ENCODE measurements at regions not wholly inside any gene's neighbourhood (a gene's known extent, or its start where the extent isn't known, plus 50 kb on each side); places are given as distances from the start of the nearest gene placed in this dataset.
A peak's percentile ranks its signal among the peaks of the same experiment; 100 is the strongest.
"Not testable (repeated sequence)": the region's sequence is repeated elsewhere in the genome, so short reads cannot be mapped to it uniquely, and the experiment has no call there.

DNA sequence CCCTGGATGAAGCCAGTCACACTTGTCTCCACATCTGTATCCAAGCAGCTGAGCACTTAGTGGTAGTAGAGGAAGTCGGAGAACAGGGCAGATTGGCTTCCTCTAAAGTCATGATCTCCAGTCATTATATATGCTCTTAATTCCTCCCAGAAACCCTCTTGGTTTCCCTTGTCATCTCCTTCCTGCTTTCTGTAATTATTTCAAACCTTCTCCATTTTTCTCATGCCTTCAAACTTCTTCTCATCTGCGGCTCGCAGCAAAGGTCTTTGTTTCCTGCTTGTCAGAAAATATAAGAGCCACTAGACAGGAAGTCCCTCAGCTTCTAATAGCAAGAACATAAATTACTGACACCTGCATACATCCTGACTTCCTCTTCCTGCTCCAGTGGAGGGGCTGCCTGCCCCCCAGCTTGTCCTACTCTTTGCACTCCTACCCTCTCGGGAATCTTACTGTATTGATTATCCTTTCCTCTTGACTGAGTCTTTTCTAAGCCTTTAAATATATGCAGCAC lies 124.6 kb upstream of the NGF start:
- no peak overlapping the region; the same call in 1 of the 2 replicates for H3K4me3 ChIP-seq (ENCODE audit: low read length)
- DNase-seq (ENCODE audit: low read depth, low spot score), result peak; percentile 73

DNA sequence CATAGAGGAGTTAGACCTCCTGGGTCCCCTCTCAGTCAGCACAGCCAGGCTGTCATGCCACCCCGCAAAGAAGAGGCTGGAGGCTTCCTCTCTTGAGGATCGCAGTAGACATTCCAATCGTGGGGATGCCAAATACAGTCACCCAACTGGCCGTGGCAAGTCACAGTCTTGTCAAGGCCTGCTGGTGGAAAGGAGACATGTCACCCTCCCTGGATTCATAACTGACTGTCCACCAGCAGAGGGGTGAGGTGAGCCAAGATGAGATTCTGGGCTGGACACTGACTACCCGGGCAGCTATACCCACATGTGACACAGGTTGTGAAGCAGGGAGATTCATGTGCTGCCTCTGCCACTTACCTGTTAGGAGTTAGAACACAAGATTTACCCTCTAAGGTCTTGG lies 123.5 kb upstream of the NGF start:
- no peak overlapping the region for H3K4me3 ChIP-seq (ENCODE audit: low read length)
- DNase-seq (ENCODE audit: low read depth, low spot score), result no peak

DNA sequence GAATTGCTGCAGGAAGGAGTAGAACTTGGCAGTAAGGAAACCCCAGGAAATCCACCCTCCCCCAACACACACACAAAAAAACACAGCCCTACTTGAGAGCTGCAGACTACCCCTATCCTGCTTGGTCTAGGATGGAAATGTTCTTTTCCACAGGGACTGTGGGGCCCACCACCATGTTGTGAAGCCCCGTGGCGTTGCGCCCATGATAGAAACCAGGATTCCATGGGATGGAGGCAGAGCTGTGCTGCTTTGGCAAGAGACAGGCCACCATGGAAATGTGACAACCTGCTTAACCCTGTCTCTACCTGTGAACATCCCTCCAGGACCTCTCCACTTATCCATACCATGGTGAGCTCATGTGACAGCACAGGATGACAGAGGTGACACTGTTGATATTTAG lies 121.1 kb upstream of the NGF start:
- no peak for DNase-seq (ENCODE audit: low read depth, low spot score)
- H3K4me3 ChIP-seq (ENCODE audit: low read length), result no peak overlapping the region

DNA sequence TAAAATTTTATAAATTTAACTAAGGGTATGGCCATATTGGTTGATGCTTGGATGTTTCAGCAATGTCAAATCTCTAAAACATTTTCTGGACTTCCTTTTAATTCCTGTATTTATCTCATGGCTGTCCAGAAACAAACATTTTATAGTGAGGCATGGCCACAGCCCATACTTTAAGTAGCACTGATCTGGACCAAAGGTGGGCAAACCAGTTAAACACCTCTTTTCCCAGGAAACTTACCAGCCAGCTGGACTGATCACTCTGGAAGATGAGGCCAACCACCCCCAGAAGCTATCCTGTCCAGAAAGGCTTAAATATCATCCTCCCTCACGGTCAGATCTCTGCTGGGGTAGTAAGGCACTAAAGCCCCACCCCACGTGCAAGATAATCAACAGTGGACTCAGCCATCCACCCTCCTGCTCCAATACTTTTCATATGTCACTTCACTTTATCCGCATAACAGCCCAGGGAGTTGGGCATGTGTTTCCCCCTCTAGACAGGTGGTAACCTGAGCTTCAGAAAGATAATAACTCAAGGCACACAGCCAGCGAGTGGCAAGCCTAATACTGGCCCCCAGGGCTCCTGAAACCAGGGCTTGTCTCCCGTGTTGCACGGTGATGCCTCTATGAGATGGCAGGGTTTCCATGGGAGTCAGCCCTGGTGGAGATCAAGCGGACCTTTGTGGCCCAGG lies 120.5 kb upstream of the NGF start:
- DNase-seq (ENCODE audit: low read depth, low spot score), result no peak
- no peak overlapping the region for H3K4me3 ChIP-seq (ENCODE audit: low read length)

DNA sequence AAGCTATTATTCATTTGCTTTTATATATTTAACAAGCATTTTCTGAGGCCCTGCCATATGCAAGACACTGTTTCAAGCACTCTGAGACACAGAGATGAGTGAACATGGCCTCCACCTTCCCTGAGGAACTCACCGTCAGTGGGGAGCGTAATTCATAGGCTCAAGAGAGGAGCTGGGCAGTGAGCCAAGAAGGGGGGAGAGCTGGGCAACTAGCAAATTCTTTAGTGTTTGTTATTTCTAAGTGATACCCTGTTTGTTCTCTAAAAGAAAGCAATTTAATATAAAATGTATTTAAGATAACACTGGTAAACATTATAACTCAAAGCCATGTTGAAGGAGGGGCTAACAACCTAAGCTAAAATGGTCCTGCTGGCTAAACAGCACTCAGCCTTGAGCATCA lies 119.2 kb upstream of the NGF start:
- no peak for DNase-seq (ENCODE audit: low read depth, low spot score)
- no peak overlapping the region for H3K4me3 ChIP-seq (ENCODE audit: low read length)

DNA sequence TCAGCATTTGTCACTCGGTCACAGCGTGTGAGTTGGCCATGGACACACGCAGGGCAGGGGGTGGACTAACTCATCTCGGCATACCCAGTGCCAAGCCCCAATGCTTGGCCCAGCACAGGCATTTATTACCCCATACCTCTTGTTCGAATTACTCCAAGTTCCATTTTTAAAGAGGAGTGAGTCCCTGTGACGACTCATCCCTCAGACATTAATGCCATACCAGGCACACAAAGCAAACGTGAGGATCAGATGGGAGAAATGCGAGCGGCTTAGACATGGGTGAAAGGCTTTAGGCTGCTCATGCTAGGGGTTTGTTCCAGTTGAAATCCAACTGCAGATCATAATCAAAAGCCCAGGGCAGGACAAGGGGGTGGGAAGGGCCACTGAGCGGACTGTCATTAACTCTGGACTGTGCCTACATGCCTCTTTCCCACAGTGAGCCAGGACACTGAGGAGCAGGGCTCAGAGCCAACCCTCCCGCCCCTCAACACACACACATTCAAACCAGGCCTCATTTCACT lies 118.5 kb upstream of the NGF start:
- no peak for DNase-seq (ENCODE audit: low read depth, low spot score)
- H3K4me3 ChIP-seq (ENCODE audit: low read length), result no peak overlapping the region

DNA sequence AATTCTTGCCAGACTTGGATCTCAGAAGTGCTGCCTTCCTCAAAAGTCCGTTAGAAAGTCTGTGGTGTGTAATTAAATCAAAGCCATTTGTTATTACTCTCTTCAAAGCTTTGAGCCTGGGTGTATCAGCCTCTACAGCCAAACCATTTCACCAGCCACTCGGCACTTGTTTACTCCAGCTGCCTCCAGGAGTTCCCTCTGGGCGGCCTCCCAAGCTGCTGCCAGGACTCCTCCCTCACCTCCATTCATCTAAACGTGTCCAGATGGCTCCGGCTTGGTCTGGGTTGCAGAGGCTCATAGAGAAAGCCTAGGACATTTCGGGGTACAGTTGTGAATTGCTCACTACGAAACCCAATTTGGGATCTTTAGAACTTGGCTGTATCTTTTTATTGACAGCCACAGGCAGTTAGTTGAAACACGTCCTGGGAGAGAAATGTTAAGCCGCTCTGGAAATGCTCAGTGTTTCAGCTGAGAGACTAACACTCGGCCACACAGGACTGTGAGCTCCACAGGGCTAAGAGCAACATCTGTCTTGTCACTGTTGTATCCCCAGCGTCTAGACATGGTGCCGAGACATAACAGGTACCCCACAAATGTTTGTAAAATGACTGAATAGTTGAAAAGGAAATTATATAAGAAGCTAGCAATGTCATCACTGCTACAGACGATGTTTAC lies 116.9 kb upstream of the NGF start:
- H3K4me3 ChIP-seq (ENCODE audit: low read length), result no peak overlapping the region
- DNase-seq (ENCODE audit: low read depth, low spot score), result no peak

DNA sequence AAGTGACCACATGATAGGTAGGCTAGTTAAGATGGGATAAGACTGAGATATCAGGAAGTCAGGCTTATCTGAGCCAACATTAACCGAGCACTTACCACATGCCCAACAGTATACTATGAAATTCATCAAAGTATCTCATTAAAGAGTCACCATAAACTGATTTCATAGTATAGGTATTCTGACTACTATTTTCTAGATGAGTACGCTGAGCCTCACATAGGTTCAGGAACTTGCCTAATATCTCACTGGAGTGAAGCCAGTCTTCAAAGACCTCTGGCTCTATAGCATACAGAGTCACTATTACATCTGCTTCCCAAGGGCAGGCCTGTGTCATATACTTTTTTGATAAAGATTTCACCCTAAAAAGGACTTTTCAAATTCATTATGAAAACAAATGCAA lies 115.6 kb upstream of the NGF start:
- H3K4me3 ChIP-seq (ENCODE audit: low read length), result no peak overlapping the region
- DNase-seq (ENCODE audit: low read depth, low spot score), result no peak

DNA sequence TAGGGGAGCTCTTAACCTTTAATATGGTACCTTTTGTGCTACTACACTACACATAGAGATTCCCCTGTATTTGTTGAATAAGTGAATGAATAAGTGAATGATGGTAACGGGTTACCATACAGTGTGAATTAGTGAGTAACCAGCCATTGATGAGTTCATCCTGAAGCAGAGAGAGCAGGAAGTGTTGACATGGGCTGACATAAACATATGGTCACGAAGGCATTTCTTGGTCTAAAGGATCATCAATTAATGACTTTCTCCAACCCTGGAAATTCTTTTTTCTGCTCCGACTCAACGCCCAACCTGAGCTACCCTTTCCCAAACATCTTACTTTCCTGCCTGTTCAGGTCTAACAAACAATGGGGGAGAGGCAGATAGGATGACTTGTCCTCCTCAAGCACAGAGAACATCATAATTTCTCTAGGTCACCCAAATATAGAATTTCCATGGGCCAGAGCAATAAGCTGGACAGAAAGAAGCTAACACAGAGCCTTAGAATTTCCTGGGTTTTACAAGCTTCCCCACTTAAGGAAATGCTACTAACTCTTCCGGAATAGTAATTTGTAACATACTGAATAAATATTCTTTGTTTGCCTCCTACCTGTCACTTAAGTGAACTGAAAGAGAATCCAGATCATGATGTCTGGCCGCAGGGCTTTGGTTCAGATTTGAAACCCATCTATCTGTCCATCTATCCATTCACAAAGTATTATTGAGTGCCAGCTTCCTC lies 114.7 kb upstream of the NGF start:
- no peak for DNase-seq (ENCODE audit: low read depth, low spot score)
- no peak overlapping the region for H3K4me3 ChIP-seq (ENCODE audit: low read length)

DNA sequence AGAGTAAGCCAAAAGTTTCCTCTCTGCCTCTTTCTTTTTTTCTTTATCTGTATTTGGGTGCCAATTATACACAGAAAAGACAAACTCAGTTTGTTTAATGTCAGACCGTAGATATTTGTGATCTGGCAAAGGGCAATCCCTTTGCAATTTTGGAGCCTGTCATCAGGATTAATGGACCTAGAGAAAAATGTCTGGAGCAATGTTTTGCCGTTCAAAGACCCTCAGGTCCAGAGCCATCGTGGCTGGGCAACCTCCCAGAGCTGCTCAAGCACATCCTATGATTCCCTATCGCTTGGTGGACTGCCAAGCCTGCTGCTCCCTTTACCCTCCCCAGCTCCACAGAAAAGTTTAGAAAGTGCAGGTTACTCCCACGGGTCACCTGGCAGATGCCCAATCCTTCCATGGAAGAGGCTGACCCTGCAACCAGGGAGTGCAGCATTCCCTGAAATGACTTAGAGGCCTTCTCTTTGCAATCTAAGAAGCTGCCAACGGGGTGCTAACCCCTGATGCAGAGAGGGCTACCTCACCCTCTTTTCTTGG lies 112.5 kb upstream of the NGF start:
- no peak overlapping the region for H3K4me3 ChIP-seq (ENCODE audit: low read length)
- no peak for DNase-seq (ENCODE audit: low read depth, low spot score)

DNA sequence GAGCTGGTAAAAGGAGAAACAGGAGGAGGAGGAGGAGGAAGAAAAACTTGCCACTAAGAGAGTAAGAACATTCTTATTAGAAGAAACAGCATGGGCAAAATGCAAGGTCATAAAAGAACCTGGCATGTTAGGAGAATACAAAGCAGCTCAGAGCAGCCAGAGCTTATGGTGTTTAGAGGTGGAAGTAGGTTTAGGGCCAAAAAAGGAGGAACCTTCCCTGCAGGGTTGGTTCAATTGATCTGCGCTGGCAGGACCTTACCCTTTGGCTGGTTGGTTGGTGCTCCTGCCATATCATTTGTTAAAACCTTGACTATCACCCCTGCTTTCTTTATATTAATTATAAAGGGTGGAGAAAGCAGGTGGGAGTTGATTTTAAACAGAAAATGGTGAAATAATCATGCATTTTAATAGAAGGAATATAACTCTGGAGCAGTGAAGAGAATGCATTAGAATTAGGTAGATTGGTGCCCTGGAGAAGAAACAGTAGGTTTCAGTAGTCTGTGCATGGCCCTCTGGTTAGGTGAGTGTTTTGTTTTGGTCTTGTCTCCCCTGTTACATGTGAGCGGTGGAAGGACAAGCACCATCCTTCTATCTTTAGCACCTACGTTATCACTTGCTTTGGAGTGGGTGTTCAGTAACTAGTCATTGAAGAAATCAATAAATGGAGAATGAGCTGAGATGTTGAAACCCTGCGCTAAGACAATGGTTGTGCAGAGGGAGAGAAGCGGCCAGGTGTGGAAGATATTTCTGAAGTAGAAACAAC lies 110.4 kb upstream of the NGF start:
- DNase-seq (ENCODE audit: low read depth, low spot score), result no peak

DNA sequence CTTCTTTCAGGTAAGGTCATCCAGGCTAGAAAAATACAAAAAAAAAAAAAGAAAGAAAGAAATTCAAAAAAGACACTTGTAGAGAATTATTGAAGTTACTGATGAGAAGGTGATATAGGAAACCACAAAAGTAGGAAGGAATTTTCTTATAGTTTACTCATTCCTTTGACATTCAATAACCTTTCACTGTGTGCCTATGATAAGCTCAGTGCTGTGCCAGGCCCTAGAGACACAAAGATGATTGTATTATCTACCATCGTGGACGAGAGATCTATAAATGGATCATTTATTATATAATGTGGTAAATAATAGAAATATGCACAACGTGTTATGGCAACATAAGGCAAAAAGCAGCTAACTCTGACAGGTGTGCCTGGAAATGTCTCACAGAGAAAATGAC lies 109.6 kb upstream of the NGF start:
- H3K4me3 ChIP-seq (ENCODE audit: low read length), result no peak overlapping the region
- DNase-seq (ENCODE audit: low read depth, low spot score), result no peak

More for the DNA sequence above, 110.4 kb upstream of the NGF start:
- H3K4me3 ChIP-seq (ENCODE audit: low read length), result no peak overlapping the region

DNA sequence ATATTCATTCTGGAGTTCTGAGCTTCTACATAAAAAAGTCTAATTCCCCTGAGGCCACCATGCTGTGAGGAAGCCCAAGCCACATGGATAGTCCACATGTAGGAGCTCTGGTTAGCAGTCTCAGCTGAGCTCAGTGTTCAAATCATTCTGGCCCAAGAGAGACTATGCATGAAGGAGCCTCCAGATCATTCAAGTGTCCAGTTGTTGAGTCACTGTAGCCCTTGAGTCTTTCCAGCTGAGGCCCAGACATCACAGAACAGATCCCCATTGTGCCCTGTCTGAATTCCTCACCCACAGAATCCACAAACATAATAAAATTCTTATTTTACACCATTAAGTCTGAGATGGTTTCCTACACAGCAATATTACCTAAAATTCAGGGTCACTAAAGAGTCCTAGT lies 107.0 kb upstream of the NGF start:
- DNase-seq (ENCODE audit: low read depth, low spot score), result no peak
- H3K4me3 ChIP-seq (ENCODE audit: low read length), result no peak overlapping the region

DNA sequence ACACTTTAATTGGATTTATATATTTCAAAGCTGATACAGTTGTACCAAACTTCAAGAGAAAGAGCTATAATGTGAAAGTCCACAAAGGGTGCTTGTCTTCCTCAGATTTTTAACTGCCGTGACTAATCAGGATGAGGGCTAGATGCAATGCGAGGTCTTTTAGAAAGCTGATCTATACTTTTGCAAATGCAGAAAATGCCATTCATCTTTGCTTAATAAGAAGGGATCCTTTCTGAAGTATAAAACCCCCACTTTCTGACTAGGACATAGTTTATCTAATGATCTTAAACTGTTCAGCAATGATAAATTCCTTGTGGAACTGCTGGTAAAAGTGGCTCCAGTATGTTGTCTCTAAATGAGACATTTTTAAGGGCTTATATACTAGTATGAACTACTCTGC lies 102.7 kb upstream of the NGF start:
- no peak for DNase-seq (ENCODE audit: low read depth, low spot score)
- no peak overlapping the region for H3K4me3 ChIP-seq (ENCODE audit: low read length)

DNA sequence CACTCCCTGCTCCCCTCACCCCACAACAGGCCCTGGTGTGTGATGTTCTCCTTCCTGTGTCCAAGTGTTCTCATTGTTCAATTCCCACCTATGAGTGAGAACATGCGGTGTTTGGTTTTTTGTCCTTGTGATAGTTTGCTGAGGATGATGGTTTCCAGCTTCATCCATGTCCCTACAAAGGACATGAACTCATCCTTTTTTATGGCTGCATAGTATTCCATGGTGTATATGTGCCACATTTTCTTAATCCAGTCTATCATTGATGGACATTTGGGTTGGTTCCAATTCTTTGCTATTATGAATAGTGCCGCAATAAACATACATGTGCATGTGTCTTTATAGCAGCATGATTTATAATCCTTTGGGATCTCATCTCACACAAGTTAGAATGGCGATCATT lies 101.5 kb upstream of the NGF start:
- H3K4me3 ChIP-seq (ENCODE audit: low read length); DNase-seq (ENCODE audit: low read depth, low spot score): not testable (repeated sequence)

DNA sequence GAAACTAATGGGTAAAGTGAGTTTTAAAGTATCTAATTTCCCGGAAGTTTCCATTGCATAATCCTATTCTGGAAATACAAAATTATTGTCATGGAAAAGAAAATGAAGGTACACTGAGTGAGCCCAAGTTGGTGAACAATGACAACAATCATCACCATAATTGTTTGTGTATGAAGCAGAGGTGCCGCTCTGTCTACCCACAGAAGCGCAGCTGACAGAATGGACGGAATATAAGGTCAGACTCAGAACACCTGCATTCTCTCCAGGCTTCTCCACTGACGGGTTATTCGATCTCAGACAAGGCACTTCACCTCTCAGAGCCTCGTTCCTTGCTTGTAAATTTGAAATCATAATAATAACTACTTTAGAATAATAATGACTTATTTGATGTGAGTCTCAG lies 99.1 kb upstream of the NGF start:
- H3K4me3 ChIP-seq (ENCODE audit: low read length), result no peak overlapping the region
- DNase-seq (ENCODE audit: low read depth, low spot score), result no peak

DNA sequence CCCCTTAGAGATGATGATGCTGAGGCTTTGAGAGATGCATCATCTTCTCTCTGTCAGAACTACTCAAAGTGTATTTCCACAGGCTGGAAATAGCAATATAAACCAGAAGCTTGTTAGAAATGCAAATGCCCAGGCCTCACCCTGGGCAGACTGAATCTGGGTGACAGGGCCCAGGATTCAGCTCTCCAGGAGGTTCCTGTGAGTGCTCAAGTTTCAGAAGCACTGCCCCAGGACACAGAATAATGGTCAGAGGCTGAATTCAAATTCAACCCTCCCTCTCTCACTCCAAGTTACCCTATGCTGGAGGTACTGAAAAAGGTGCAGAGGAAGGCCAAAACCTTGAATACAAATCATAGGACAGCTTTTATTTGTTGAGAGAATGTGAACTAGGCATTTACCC lies 98.5 kb upstream of the NGF start:
- no peak for DNase-seq (ENCODE audit: low read depth, low spot score)
- no peak overlapping the region for H3K4me3 ChIP-seq (ENCODE audit: low read length)

DNA sequence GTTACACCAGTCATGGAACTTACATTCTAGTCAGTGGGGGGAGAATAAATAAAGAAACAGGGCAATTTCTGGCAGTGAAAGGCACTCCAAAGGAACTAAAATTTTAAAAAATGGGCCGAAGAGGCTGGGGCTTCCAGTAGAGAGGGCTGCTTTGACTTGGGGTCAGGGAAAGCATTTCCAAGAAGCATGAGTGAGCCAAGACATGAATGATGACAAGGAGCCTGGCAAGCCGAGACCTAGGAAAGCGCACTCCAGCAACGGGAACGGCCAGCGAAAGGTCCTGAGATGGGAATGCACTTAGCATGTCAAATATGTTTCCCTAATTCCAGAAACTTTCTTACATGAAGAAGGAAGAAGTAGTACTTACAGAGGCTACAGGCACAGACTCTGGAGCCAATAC lies 95.4 kb upstream of the NGF start:
- H3K4me3 ChIP-seq (ENCODE audit: low read length), result no peak overlapping the region
- DNase-seq (ENCODE audit: low read depth, low spot score), result no peak

DNA sequence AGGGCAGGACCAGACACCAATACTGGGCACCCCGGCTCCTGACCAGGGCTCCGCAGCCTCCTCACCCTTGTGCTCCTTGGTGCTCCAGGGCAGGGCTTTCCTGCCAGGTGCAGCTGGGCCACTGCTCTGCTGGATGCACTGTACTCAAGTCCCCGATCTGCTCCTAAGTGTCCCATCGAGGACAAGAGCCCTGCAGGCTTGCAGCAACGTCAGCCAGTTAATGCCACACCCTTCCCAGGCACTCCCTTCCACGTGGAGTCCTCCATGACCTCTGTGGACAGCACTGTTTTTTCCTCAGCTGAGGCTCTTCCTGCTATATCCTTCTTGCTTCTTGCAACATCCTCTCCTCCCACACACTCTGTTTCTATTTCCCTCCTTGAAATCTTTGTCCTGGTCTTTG lies 94.0 kb upstream of the NGF start:
- DNase-seq (ENCODE audit: low read depth, low spot score), result no peak
- no peak overlapping the region for H3K4me3 ChIP-seq (ENCODE audit: low read length)

Measured in Jurkat, Clone E6-1 (cell line).